HEK293 (cell line): ENCODE measurements at regions not wholly inside any gene's neighbourhood (a gene's known extent, or its start where the extent isn't known, plus 50 kb on each side); places are given as distances from the start of the nearest gene placed in this dataset.

Source experiments
- WT1 ChIP-seq: fragments of 450-650 bp; formaldehyde crosslinking; IDR thresholded peaks from 2 replicates; pipeline ENCODE4 v1.5.1; 2016; ENCODE audit warnings: missing biosample characterization, missing genetic modification characterization
- ZNF2 ChIP-seq: fragments of 450-650 bp; formaldehyde crosslinking; IDR thresholded peaks from 2 replicates; pipeline ENCODE4 v1.5.1; 2016; ENCODE audit warnings: missing biosample characterization, missing genetic modification characterization
- TF ChIP-seq, protein P1 (sequence below): fragments of 450-650 bp; formaldehyde crosslinking; IDR thresholded peaks from 2 replicates; pipeline ENCODE4 v1.5.1; 2016; ENCODE audit warnings: missing biosample characterization, missing genetic modification characterization
- TF ChIP-seq, protein P2 (sequence below): fragments of 450-650 bp; formaldehyde crosslinking; IDR thresholded peaks from 2 replicates; pipeline ENCODE4 v1.5.1; 2016; ENCODE audit warnings: missing biosample characterization, missing genetic modification characterization
- TF ChIP-seq, protein P3 (sequence below): fragments of 450-650 bp; formaldehyde crosslinking; IDR thresholded peaks from 2 replicates; pipeline ENCODE4 v1.5.1; 2016; ENCODE audit warnings: missing biosample characterization, missing genetic modification characterization
- TF ChIP-seq, protein P4 (sequence below): fragments of 450-650 bp; formaldehyde crosslinking; IDR thresholded peaks from 2 replicates; pipeline ENCODE4 v1.5.1; 2016; ENCODE audit warnings: missing biosample characterization, missing genetic modification characterization
- TF ChIP-seq, protein P5 (sequence below): fragments of 450-650 bp; formaldehyde crosslinking; IDR thresholded peaks from 2 replicates; pipeline ENCODE4 v1.5.1; 2016; ENCODE audit warnings: missing biosample characterization, missing genetic modification characterization, low read depth

DNA sequence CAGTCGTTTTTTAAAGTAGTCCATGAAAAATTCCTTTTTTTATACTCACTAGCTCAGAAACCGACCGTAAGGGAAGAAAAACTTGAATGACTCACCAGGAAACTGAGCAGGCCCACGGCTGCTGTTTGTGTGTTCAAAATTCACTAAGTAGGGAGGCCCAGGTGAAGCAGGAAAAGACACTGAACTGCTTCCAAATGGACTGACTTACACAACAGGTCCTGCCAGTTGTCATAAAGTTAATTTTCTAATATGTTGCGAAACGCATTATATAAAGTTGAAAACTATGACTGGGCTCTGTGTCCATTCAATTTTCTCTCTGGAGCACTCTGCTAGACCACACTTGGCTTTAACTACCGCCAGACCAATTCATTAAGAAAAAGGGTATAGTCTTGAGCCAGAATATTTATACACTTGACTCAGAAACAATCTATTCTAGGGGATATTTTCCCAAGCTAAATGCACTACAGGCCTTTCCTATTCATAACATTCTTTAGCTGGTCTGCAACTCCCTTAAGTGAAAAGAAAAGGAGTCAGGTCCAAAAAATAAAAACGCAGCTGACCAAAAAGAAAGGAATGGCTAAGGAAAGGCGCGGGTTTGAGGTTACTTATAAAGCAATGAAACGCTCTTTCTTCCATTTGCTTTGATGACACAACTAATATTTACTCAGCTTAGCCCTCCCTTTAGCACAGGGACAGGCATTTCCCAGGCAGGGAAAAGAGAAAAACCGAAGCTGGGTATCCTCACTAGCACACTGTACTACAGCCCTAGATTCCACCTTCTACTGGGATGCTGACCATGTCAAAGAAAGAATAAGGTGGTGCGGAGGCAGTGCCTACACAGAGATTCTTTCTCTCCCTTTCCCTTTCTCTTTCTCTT lies 306.3 kb upstream of the ESRRG start:
- TF ChIP-seq, protein P1, sequence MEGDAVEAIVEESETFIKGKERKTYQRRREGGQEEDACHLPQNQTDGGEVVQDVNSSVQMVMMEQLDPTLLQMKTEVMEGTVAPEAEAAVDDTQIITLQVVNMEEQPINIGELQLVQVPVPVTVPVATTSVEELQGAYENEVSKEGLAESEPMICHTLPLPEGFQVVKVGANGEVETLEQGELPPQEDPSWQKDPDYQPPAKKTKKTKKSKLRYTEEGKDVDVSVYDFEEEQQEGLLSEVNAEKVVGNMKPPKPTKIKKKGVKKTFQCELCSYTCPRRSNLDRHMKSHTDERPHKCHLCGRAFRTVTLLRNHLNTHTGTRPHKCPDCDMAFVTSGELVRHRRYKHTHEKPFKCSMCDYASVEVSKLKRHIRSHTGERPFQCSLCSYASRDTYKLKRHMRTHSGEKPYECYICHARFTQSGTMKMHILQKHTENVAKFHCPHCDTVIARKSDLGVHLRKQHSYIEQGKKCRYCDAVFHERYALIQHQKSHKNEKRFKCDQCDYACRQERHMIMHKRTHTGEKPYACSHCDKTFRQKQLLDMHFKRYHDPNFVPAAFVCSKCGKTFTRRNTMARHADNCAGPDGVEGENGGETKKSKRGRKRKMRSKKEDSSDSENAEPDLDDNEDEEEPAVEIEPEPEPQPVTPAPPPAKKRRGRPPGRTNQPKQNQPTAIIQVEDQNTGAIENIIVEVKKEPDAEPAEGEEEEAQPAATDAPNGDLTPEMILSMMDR (tag by site-specific recombination): no peak
- TF ChIP-seq, protein P2, sequence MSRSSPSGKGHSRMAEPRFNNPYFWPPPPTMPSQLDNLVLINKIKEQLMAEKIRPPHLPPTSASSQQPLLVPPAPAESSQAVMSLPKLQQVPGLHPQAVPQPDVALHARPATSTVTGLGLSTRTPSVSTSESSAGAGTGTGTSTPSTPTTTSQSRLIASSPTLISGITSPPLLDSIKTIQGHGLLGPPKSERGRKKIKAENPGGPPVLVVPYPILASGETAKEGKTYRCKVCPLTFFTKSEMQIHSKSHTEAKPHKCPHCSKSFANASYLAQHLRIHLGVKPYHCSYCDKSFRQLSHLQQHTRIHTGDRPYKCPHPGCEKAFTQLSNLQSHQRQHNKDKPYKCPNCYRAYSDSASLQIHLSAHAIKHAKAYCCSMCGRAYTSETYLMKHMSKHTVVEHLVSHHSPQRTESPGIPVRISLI (tag by site-specific recombination): no peak
- TF ChIP-seq ZNF2 (tag by site-specific recombination) (no peak), WT1 (tag by site-specific recombination) (no peak)
- TF ChIP-seq, protein P3, sequence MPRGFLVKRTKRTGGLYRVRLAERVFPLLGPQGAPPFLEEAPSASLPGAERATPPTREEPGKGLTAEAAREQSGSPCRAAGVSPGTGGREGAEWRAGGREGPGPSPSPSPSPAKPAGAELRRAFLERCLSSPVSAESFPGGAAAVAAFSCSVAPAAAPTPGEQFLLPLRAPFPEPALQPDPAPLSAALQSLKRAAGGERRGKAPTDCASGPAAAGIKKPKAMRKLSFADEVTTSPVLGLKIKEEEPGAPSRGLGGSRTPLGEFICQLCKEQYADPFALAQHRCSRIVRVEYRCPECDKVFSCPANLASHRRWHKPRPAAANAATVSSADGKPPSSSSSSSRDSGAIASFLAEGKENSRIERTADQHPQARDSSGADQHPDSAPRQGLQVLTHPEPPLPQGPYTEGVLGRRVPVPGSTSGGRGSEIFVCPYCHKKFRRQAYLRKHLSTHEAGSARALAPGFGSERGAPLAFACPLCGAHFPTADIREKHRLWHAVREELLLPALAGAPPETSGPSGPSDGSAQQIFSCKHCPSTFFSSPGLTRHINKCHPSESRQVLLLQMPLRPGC (tag by site-specific recombination): no peak
- TF ChIP-seq, protein P4, sequence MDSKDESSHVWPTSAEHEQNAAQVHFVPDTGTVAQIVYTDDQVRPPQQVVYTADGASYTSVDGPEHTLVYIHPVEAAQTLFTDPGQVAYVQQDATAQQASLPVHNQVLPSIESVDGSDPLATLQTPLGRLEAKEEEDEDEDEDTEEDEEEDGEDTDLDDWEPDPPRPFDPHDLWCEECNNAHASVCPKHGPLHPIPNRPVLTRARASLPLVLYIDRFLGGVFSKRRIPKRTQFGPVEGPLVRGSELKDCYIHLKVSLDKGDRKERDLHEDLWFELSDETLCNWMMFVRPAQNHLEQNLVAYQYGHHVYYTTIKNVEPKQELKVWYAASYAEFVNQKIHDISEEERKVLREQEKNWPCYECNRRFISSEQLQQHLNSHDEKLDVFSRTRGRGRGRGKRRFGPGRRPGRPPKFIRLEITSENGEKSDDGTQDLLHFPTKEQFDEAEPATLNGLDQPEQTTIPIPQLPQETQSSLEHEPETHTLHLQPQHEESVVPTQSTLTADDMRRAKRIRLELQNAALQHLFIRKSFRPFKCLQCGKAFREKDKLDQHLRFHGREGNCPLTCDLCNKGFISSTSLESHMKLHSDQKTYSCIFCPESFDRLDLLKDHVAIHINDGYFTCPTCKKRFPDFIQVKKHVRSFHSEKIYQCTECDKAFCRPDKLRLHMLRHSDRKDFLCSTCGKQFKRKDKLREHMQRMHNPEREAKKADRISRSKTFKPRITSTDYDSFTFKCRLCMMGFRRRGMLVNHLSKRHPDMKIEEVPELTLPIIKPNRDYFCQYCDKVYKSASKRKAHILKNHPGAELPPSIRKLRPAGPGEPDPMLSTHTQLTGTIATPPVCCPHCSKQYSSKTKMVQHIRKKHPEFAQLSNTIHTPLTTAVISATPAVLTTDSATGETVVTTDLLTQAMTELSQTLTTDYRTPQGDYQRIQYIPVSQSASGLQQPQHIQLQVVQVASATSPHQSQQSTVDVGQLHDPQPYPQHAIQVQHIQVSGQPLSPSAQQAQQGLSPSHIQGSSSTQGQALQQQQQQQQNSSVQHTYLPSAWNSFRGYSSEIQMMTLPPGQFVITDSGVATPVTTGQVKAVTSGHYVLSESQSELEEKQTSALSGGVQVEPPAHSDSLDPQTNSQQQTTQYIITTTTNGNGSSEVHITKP (tag by site-specific recombination): no peak
- TF ChIP-seq, protein P5, sequence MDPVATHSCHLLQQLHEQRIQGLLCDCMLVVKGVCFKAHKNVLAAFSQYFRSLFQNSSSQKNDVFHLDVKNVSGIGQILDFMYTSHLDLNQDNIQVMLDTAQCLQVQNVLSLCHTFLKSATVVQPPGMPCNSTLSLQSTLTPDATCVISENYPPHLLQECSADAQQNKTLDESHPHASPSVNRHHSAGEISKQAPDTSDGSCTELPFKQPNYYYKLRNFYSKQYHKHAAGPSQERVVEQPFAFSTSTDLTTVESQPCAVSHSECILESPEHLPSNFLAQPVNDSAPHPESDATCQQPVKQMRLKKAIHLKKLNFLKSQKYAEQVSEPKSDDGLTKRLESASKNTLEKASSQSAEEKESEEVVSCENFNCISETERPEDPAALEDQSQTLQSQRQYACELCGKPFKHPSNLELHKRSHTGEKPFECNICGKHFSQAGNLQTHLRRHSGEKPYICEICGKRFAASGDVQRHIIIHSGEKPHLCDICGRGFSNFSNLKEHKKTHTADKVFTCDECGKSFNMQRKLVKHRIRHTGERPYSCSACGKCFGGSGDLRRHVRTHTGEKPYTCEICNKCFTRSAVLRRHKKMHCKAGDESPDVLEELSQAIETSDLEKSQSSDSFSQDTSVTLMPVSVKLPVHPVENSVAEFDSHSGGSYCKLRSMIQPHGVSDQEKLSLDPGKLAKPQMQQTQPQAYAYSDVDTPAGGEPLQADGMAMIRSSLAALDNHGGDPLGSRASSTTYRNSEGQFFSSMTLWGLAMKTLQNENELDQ (tag by site-specific recombination): no peak
